ENCODE measurements at regions not wholly inside any gene's neighbourhood (a gene's known extent, or its start where the extent isn't known, plus 50 kb on each side); places are given as distances from the start of the nearest gene placed in this dataset.

GRCh38 chr6:104629826-104630225 is 229.9 kb downstream of the HACE1 start:
- TF ChIP-seq POLR2A (IDR thresholded peaks at IDR 0.05; ENCODE audit: low read depth, low read length) (no peak), TAF1 (IDR thresholded peaks at IDR 0.05; ENCODE audit: borderline replicate concordance, low read depth, low read length) (no peak)

All from GM12892 (cell line).